Transverse colon (tissue), 4 donors: ENCODE measurements at regions not wholly inside any gene's neighbourhood (a gene's known extent, or its start where the extent isn't known, plus 50 kb on each side); places are given as distances from the start of the nearest gene placed in this dataset.

Experiments
- DNase-seq: peaks from one replicate; pipeline ENCODE4 v3.0.0-alpha.2; 2019
- H3K27ac ChIP-seq, 4 donors: fragments of 200-600 bp; sonication (generic); 2 replicates each; pipeline ENCODE4 v1.5.1; 2016 to 2018; ENCODE audit warnings: inconsistent platforms in 4 of 4
- H3K27me3 ChIP-seq: fragments of 200-600 bp; sonication (generic); 2 replicates; pipeline ENCODE4 v1.5.1; 2017; ENCODE audit warnings: inconsistent platforms
- H3K36me3 ChIP-seq, 4 donors: fragments of 200-600 bp; sonication (generic); 2 replicates each; pipeline ENCODE4 v1.5.1; 2017 to 2019; ENCODE audit warnings: inconsistent platforms in 4 of 4
- H3K4me1 ChIP-seq, 4 donors: fragments of 200-600 bp; sonication (generic); 2 replicates each; pipeline ENCODE4 v1.5.1; 2017 to 2020; ENCODE audit warnings: inconsistent platforms in 4 of 4
- H3K4me3 ChIP-seq, 4 donors: fragments of 200-600 bp; sonication (generic); 1 replicate in 1 of 4; 2 replicates in 3 of 4; pipeline versions ENCODE4 v1.5.1 to v1.6.1; 2017 to 2019; ENCODE audit warnings: inconsistent platforms in 4 of 4
- H3K9me3 ChIP-seq, 2 donors: fragments of 200-600 bp; sonication (generic); 2 replicates each; pipeline ENCODE4 v1.5.1; 2017 to 2019; ENCODE audit warnings: inconsistent platforms in 2 of 2
- EP300 ChIP-seq: sonication (generic); formaldehyde crosslinking; IDR thresholded peaks from one replicate; pipeline ENCODE4 v1.6.1; 2017; ENCODE audit warnings: antibody characterized with exemption, low read depth
- POLR2A ChIP-seq: fragments of 450-650 bp; IDR thresholded peaks from one replicate; pipeline ENCODE4 v1.6.1; 2016; ENCODE audit warnings: antibody characterized with exemption, mild to moderate bottlenecking, moderate library complexity
- POLR2AphosphoS5 ChIP-seq, 3 donors: sonication (generic); formaldehyde crosslinking; IDR thresholded peaks; one replicate each; pipeline ENCODE4 v1.6.1; 2016; ENCODE audit warnings: antibody characterized with exemption in 3 of 3
- WGBS, 2 donors: methylation state at CpG; one replicate each; pipeline ENCODE4 v1.1.5; 2018; ENCODE audit warnings: low coverage in 1 of 2; 5-methylcytosine and 5-hydroxymethylcytosine counted together
- in situ Hi-C, 4 donors: fragments of 200-750 bp; cut with MboI; loops; one replicate each; pipeline versions ENCODE4 v1.15.0 to v1.15.1; 2017; ENCODE audit warnings: low sequenced_read_pairs in 3 of 4, low pct_ligation_motif_present in 1 of 4, low pct_unique_long_range_greater_than_20kb in 1 of 4
- intact Hi-C: fragments of 100-400 bp; cut with DNase I; formaldehyde crosslinking; loops from one replicate; pipeline ENCODE4 v1.15.1; 2023; ENCODE audit warnings: low total_unique reads
- TF ChIP-seq, protein P1 (sequence below), 5 experiments: fragments of 200-600 bp in 3 of 5; fragments of 450-650 bp in 2 of 5; sonication (generic) in 3 of 5; IDR thresholded peaks; 1 replicate in 2 of 5; 2 replicates in 3 of 5; pipeline ENCODE4 v1.5.1; 2016 to 2017; ENCODE audit warnings: antibody characterized with exemption in 5 of 5, inconsistent platforms in 3 of 5, mild to moderate bottlenecking in 2 of 5, moderate library complexity in 1 of 5

DNA sequence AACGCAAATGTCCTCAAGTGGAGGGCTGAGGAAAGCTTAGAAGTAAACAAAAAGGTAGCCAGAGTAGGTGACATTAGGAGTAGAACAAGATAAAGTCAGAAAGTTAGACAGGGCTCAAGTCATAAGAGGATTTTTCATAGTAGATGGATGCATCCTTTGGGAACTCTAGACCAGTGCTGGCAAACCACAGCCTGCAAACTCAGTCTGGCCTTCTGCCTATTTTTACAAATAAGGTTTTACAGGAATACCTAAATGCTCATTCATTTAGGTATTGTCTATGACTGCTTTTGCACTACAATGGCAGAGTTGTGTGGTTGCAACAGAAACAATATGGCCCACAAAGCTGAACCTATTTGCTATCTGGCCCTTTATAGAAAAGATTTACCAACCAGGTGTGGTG lies 116.0 kb upstream of the HMHB1 start:
- DNase-seq = no peak
- no peaks in the 10 kb centered on the region for H3K27me3 ChIP-seq
- H3K9me3 ChIP-seq = no peaks in the 10 kb centered on the region
- no peak overlapping the region for H3K4me3 ChIP-seq
- in situ Hi-C loops = no loop called here
- WGBS, 2 donors = 76 to 91% methylated on average over 1 of the region's 1 CpG
- TF ChIP-seq POLR2AphosphoS5 (IDR thresholded peaks at IDR 0.05) (no peak), POLR2A (no peak), EP300 (no peak)
- TF ChIP-seq, protein P1, sequence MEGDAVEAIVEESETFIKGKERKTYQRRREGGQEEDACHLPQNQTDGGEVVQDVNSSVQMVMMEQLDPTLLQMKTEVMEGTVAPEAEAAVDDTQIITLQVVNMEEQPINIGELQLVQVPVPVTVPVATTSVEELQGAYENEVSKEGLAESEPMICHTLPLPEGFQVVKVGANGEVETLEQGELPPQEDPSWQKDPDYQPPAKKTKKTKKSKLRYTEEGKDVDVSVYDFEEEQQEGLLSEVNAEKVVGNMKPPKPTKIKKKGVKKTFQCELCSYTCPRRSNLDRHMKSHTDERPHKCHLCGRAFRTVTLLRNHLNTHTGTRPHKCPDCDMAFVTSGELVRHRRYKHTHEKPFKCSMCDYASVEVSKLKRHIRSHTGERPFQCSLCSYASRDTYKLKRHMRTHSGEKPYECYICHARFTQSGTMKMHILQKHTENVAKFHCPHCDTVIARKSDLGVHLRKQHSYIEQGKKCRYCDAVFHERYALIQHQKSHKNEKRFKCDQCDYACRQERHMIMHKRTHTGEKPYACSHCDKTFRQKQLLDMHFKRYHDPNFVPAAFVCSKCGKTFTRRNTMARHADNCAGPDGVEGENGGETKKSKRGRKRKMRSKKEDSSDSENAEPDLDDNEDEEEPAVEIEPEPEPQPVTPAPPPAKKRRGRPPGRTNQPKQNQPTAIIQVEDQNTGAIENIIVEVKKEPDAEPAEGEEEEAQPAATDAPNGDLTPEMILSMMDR (IDR thresholded peaks at IDR 0.05) = no peak
- H3K27ac ChIP-seq = no peak overlapping the region
- intact Hi-C loops = no loop called here
- no peaks in the 10 kb centered on the region for H3K36me3 ChIP-seq
- H3K4me1 ChIP-seq = no peaks in the 10 kb centered on the region

DNA sequence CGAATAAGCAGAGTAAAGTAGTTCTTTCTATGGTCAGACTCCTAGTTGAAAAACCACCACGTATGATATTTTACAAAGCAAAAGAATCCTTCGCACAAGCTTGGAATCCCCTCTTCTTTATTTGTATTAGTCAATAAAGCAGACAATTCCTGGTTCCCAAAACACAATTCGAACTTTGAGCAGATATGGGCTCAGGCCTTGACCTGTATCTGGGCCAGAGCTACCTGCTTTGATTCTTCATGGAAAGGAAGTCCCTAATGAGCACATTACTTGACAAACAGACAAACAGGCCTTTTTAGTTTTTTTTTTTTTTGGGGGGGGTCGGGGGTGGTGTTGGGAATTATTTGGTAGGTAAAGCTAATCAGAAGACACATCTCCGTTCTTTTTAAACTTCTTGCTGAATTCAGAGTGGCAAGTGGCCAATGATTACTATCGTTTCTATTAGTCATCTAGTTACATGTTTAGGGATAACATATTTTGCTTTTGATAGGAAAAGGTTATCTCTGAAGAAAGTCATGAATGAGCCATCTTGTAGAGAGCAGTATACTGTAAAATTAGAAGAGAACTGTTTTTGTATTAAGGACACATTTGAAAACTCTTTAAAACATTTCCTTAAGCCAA lies 116.6 kb upstream of the HMHB1 start:
- Histone ChIP-seq H3K27me3 (no peaks in the 10 kb centered on the region), H3K9me3 (no peaks in the 10 kb centered on the region), H3K4me1 (no peaks in the 10 kb centered on the region), H3K27ac (no peak overlapping the region), H3K4me3 (no peak overlapping the region), H3K36me3 (no peaks in the 10 kb centered on the region)
- 89 to 95% methylated on average over 6 to 7 of the region's 7 CpGs for WGBS, 2 donors
- in situ Hi-C loops = no loop called here
- no peak for TF ChIP-seq POLR2A
- TF ChIP-seq EP300 = no peak
- TF ChIP-seq POLR2AphosphoS5 (IDR thresholded peaks at IDR 0.05) = no peak
- TF ChIP-seq, protein P1 (IDR thresholded peaks at IDR 0.05) = no peak
- DNase-seq = no peak
- intact Hi-C loops = no loop called here

DNA sequence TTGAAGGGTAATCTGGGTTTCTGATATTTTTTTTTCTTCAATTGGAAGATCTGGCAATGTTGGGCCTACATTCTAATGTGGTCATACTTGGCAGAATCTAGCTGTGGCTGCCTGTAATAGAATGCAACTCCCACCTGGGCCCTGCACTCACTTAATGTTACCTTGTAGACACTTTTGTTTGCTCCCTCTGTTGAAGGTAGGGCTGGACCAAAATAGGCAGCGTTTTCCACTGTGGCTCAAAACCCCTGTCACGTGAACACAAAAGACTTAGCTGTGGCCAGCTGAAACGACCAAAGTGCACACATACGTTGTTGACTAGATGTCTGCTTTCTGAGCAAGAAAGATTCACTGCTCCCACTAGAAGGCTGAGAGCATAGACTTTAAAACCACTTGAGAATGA lies 117.6 kb upstream of the HMHB1 start:
- Histone ChIP-seq H3K9me3 (peaks cover 0 to 6% of the 10 kb centered on the region in 2 donors), H3K27me3 (no peaks in the 10 kb centered on the region), H3K36me3 (no peaks in the 10 kb centered on the region), H3K27ac (no peak overlapping the region), H3K4me3 (no peak overlapping the region), H3K4me1 (no peaks in the 10 kb centered on the region)
- TF ChIP-seq, protein P1 (IDR thresholded peaks at IDR 0.05) = no peak
- TF ChIP-seq EP300 = no peak
- no peak for TF ChIP-seq POLR2AphosphoS5 (IDR thresholded peaks at IDR 0.05)
- no peak for TF ChIP-seq POLR2A
- no peak for DNase-seq
- 93 to 100% methylated on average over 2 to 4 of the region's 4 CpGs for WGBS, 2 donors
- intact Hi-C loops (no loop called here), in situ Hi-C loops (no loop called here)

DNA sequence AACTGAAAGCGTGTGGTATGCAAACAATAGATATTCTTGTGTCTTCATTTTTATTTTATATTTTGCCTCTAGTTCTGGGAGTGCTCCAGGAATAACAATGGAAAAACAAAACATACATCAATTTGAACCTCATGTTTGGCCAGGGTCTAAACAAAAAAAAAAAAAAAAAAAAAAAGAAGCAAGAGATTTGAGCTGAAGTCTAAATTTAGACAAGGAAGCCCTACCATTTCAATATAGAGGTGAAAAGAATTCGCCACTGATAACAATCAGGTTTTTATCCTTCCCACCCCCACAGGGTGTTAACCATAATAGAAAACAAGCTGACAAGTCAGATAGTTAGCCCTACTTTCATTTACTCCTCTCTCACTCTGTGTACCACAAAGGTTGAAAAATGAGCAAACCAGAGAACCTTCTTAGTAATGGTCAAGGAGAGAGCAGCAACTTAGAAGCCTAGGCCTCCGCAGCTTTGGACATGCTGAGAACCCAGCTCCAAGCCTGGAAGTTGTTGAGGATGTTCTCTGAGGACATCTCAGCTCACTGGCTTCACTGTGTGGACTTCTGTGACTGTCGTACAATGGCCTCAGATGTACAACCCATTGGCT lies 118.2 kb upstream of the HMHB1 start:
- no peaks in the 10 kb centered on the region for H3K27me3 ChIP-seq
- no peak overlapping the region for H3K27ac ChIP-seq
- no peak overlapping the region for H3K4me3 ChIP-seq
- 78 to 85% methylated on average over 3 to 4 of the region's 4 CpGs for WGBS, 2 donors
- H3K4me1 ChIP-seq = no peaks in the 10 kb centered on the region
- DNase-seq = no peak
- no peak for TF ChIP-seq EP300
- no peak for TF ChIP-seq POLR2A
- no peak for TF ChIP-seq POLR2AphosphoS5 (IDR thresholded peaks at IDR 0.05)
- TF ChIP-seq, protein P1 (IDR thresholded peaks at IDR 0.05) = no peak
- in situ Hi-C loops (no loop called here), intact Hi-C loops (no loop called here)
- H3K36me3 ChIP-seq = no peaks in the 10 kb centered on the region
- H3K9me3 ChIP-seq = peaks cover 0 to 6% of the 10 kb centered on the region in 2 donors
